GM18951 (cell line): ENCODE measurements at regions not wholly inside any gene's neighbourhood (a gene's known extent, or its start where the extent isn't known, plus 50 kb on each side); places are given as distances from the start of the nearest gene placed in this dataset.

Experiments used
- POLR2A ChIP-seq: IDR thresholded peaks from 4 replicates; pipeline ENCODE4 v1.6.1; 2011; ENCODE audit warnings: mild to moderate bottlenecking; ENCODE audit not compliant: insufficient read length, insufficient read depth; ENCODE audit errors: extremely low read depth
- in situ Hi-C: fragments of 300-500 bp; cut with MboI; formaldehyde crosslinking; loops from one replicate; pipeline ENCODE4 v1.12.0; 2022; ENCODE audit warnings: low sequenced_read_pairs, mixed read lengths, inconsistent platforms; ENCODE audit not compliant: unreplicated experiment

- in situ Hi-C loops = no loop called here
- TF ChIP-seq POLR2A = no peak
Measured at GRCh38 chr5:86329318-86329717, 288.4 kb upstream of the COX7C start.

DNA sequence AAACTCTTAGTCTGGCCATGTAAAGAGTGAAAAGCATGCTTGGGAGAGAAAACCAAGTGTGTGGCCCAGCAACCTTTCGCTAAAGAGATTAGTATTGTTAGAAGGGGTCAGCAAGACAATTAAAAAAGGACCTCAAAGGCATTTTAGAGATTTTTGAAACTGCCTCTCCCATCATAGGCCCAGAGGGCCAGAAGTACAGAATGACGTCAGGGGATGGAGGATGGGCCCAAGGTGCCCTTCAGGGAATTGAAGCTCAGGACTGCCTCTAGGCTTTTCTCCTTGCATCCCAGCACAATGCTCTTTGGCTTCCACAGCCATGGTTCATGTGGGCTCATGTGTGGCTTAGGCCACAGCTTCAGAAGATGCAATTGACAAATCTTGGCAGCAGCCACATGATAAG, 287.0 kb upstream of the COX7C start:
- TF ChIP-seq POLR2A = no peak
- in situ Hi-C loops = no loop called here

GRCh38 chr5:86332851-86333250, 284.9 kb upstream of the COX7C start:
- in situ Hi-C loops = no loop called here
- TF ChIP-seq POLR2A = no peak

- no peak for TF ChIP-seq POLR2A
- in situ Hi-C loops = no loop called here
Measured at GRCh38 chr5:86337667-86338460, 279.9 kb upstream of the COX7C start.

DNA sequence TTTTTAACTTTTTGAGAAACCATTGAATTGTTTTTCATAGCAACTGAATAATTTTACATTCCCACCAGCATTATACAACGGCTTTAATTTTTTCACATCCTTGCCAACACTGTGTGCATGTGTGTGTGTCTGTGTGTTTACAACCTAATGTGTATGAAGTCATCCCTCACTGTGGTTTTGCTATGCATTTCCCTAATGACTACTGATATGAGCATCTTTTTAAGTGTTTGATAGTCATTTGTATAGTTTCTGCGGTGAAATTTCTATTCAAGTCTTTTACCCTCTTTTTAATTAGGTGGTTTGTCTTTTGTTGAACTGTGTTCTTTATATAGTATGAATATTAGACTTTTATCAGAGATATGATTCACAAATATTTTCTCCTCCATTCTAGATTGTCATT, 263.1 kb upstream of the COX7C start:
- no peak for TF ChIP-seq POLR2A

DNA sequence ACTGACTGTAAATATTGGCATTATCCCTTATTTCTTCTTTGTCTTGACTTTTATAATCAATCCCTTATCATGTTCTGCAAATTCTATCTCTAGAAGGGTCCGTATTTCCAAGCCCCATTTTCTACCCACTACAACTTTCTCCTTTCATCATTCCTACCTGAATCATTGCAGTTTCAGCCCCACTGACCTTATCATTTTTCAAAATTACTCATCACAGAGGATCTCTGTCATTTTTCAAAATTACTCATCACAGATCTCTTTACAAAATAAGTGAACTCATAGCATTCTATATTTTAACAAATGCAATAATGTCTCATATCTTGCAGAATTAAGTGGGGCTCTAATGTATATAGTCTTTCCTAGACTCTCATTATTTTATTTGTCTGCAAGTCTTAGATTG, 256.9 kb upstream of the COX7C start:
- TF ChIP-seq POLR2A = no peak
- in situ Hi-C loops = no loop called here

More for the DNA sequence above, 263.1 kb upstream of the COX7C start:
- in situ Hi-C loops = no loop called here

GRCh38 chr5:86371061-86371460, 246.7 kb upstream of the COX7C start:
- in situ Hi-C loops = no loop called here
- TF ChIP-seq POLR2A = no peak

- in situ Hi-C loops = no loop called here
- no peak for TF ChIP-seq POLR2A
Measured at GRCh38 chr5:86374611-86375010, 243.1 kb upstream of the COX7C start.

GRCh38 chr5:86376214-86376613, 241.5 kb upstream of the COX7C start:
- in situ Hi-C loops = no loop called here
- no peak for TF ChIP-seq POLR2A

GRCh38 chr5:86403190-86403589, 214.6 kb upstream of the COX7C start:
- no peak for TF ChIP-seq POLR2A
- in situ Hi-C loops = no loop called here

- in situ Hi-C loops = no loop called here
- TF ChIP-seq POLR2A = no peak
Measured at GRCh38 chr5:86404256-86404655, 213.5 kb upstream of the COX7C start.

DNA sequence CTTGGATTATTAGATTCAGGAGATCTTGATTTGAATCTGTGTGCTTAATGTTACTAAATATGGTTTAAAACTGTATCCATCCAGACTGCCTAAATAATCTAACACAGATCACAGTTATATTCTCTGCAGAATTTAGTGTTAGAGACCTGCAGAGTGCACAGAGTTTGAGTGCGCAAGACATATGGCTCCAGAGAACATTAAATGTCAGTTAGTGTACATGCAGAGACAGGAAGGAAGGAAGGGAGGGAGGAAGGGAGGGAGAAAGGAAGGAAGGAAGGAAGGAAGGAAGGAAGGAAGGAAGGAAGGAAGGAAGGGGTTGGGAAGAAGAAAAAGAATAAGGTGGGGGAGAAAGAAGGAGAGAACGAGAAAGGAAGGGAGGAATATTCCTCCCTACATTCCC, 210.0 kb upstream of the COX7C start:
- no peak for TF ChIP-seq POLR2A
- in situ Hi-C loops = no loop called here

DNA sequence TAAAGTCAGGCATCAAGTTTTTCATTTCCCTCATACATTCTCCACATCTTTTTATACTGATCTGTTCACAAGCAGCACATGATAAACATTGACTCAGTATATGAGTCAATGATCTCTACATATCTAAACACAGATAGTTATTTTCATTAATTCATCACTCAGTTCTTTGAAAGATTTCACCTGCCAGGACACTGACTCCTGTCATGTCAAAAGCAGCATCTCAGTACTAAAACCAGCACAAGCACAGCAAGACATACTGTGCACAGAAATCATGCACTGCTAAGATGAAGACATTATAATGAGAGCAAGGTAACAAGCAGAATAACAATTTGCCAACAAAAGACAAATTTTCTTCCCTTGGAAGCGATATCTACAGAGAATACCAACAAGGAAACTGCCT, 206.1 kb upstream of the COX7C start:
- no peak for TF ChIP-seq POLR2A
- in situ Hi-C loops = no loop called here

DNA sequence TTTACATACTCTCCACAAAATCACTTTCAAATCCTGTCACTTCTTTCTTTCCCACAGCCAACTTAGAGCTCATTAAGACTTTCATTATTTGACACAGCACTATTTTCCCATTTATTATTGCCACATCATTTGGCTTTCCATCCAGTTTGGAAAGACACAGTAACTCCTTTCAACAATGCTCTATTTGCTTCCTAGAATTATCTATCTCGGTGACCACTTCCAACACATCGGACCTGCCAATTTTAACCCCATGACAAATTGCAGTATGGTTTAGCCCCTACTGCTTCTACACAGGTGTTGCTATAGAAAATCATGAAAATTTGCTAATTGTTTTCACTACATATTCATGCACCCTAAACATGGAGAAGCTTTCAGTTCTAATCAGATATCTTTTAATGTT, 190.6 kb upstream of the COX7C start:
- in situ Hi-C loops = no loop called here

More for the DNA sequence above, 190.6 kb upstream of the COX7C start:
- TF ChIP-seq POLR2A = no peak
